ENCODE measurements at regions not wholly inside any gene's neighbourhood (a gene's known extent, or its start where the extent isn't known, plus 50 kb on each side); places are given as distances from the start of the nearest gene placed in this dataset.

GRCh38 chr22:44634426-44635321, 67.3 kb upstream of the PRR5 start:
- no peaks in the 10 kb centered on the region for H3K36me3 ChIP-seq (ENCODE audit: control insufficient read depth in 4 of 4, insufficient read depth in 4 of 4, low read length in 4 of 4)
- TF ChIP-seq CTCF (IDR thresholded peaks at IDR 0.05; ENCODE audit: control extremely low read depth, extremely low read depth), result no peak
- H3K27me3 ChIP-seq (ENCODE audit: control insufficient read depth in 3 of 3, insufficient read depth in 3 of 3, low read length in 2 of 3), result peaks cover 0 to 2% (median 0%) of the 10 kb centered on the region in 3 donors
- ATAC-seq (ENCODE audit: insufficient read depth, low FRiP score), result no peak
- no peak for DNase-seq
- H3K27ac ChIP-seq (ENCODE audit: low read depth in 1 of 2, low read length in 1 of 2), result no peak overlapping the region
- no peaks in the 10 kb centered on the region for H3K9me3 ChIP-seq (ENCODE audit: control insufficient read depth in 4 of 4, insufficient read depth in 3 of 4, low read length in 3 of 4)
- 74 to 80% methylated on average over 9 of the region's 9 CpGs for WGBS, 2 donors
- no peak overlapping the region for H3K9ac ChIP-seq (ENCODE audit: insufficient read depth in 1 of 2, low read length in 2 of 2)
- H3K4me1 ChIP-seq (ENCODE audit: control insufficient read depth in 5 of 5, insufficient read depth in 5 of 5, low read length in 5 of 5), result peaks cover 0 to 17% (median 0%) of the 10 kb centered on the region in 5 donors
- H3K4me3 ChIP-seq, result no peak overlapping the region

GRCh38 chr22:44633647-44634046, 68.4 kb upstream of the PRR5 start:
- DNase-seq (no peak), ATAC-seq (ENCODE audit: insufficient read depth, low FRiP score) (no peak)
- Histone ChIP-seq H3K9me3 (ENCODE audit: control insufficient read depth in 4 of 4, insufficient read depth in 3 of 4, low read length in 3 of 4) (no peaks in the 10 kb centered on the region), H3K27me3 (ENCODE audit: control insufficient read depth in 3 of 3, insufficient read depth in 3 of 3, low read length in 2 of 3) (peaks cover 0 to 2% (median 0%) of the 10 kb centered on the region in 3 donors), H3K27ac (ENCODE audit: low read depth in 1 of 2, low read length in 1 of 2) (no peak overlapping the region), H3K36me3 (ENCODE audit: control insufficient read depth in 4 of 4, insufficient read depth in 4 of 4, low read length in 4 of 4) (no peaks in the 10 kb centered on the region), H3K4me3 (no peak overlapping the region), H3K4me1 (ENCODE audit: control insufficient read depth in 5 of 5, insufficient read depth in 5 of 5, low read length in 5 of 5) (peaks cover 0 to 11% (median 0%) of the 10 kb centered on the region in 5 donors), H3K9ac (ENCODE audit: insufficient read depth in 1 of 2, low read length in 2 of 2) (no peak overlapping the region)
- no peak for TF ChIP-seq CTCF (IDR thresholded peaks at IDR 0.05; ENCODE audit: control extremely low read depth, extremely low read depth)
- 82 to 91% methylated on average over 4 of the region's 4 CpGs for WGBS, 2 donors

GRCh38 chr22:44632541-44633396, 69.2 kb upstream of the PRR5 start:
- H3K27ac ChIP-seq (ENCODE audit: low read depth in 1 of 2, low read length in 1 of 2), result no peak overlapping the region
- no peaks in the 10 kb centered on the region for H3K36me3 ChIP-seq (ENCODE audit: control insufficient read depth in 4 of 4, insufficient read depth in 4 of 4, low read length in 4 of 4)
- peak overlapping the region in 1 of 2 donors; percentile 34 for H3K9ac ChIP-seq (ENCODE audit: insufficient read depth in 1 of 2, low read length in 2 of 2)
- H3K9me3 ChIP-seq (ENCODE audit: control insufficient read depth in 4 of 4, insufficient read depth in 3 of 4, low read length in 3 of 4), result no peaks in the 10 kb centered on the region
- ATAC-seq (ENCODE audit: insufficient read depth, low FRiP score) (no peak), DNase-seq (peak; percentile 27 to 80 (median 74))
- TF ChIP-seq CTCF (IDR thresholded peaks at IDR 0.05; ENCODE audit: control extremely low read depth, extremely low read depth), result no peak
- H3K4me1 ChIP-seq (ENCODE audit: control insufficient read depth in 5 of 5, insufficient read depth in 5 of 5, low read length in 5 of 5), result peaks cover 0 to 11% (median 0%) of the 10 kb centered on the region in 5 donors
- 58 to 62% methylated on average over 7 of the region's 7 CpGs for WGBS, 2 donors
- no peak overlapping the region for H3K4me3 ChIP-seq
- peaks cover 0 to 2% (median 0%) of the 10 kb centered on the region in 3 donors for H3K27me3 ChIP-seq (ENCODE audit: control insufficient read depth in 3 of 3, insufficient read depth in 3 of 3, low read length in 2 of 3)

All from lung (tissue), 11 donors.